SU-DHL-6 (cell line): ENCODE measurements at regions not wholly inside any gene's neighbourhood (a gene's known extent, or its start where the extent isn't known, plus 50 kb on each side); places are given as distances from the start of the nearest gene placed in this dataset.
A peak's percentile ranks its signal among the peaks of the same experiment; 100 is the strongest.

Experiments used
- H2AFZ ChIP-seq: fragments of 200-600 bp; sonication (generic); 2 replicates; pipeline ENCODE4 v1.6.1; 2014; ENCODE audit warnings: low read depth, mild to moderate bottlenecking, moderate library complexity, mixed read lengths, antibody characterized with exemption, low read length; ENCODE audit not compliant: severe bottlenecking
- H3F3A ChIP-seq: fragments of 200-600 bp; shearing (Covaris generic); 2 replicates; pipeline ENCODE4 v1.6.0; 2016; ENCODE audit warnings: antibody characterized with exemption, mild to moderate bottlenecking; ENCODE audit not compliant: insufficient read depth
- H3K27ac ChIP-seq: fragments of 200-600 bp; sonication (generic); 2 replicates; pipeline ENCODE4 v1.5.1; 2016; ENCODE audit warnings: low read depth, mild to moderate bottlenecking, low read length, moderate library complexity, mixed read lengths
- H3K27me3 ChIP-seq: fragments of 200-600 bp; sonication (generic), shearing (Covaris generic); 2 replicates; pipeline ENCODE4 v1.6.0; 2014; ENCODE audit warnings: mild to moderate bottlenecking, low read length
- H3K36me3 ChIP-seq: fragments of 200-600 bp; sonication (generic); 2 replicates; pipeline ENCODE4 v1.6.1; 2014; ENCODE audit warnings: mild to moderate bottlenecking, low read length, mixed read lengths
- H3K4me2 ChIP-seq: fragments of 300-600, 200-600 bp; shearing (Covaris generic), sonication (generic); 2 replicates; pipeline ENCODE4 v1.6.0; 2014; ENCODE audit warnings: low read length, low read depth, mild to moderate bottlenecking; ENCODE audit not compliant: poor library complexity, severe bottlenecking
- H3K4me3 ChIP-seq: fragments of 200-600 bp; sonication (generic); 2 replicates; pipeline ENCODE4 v1.5.1; 2014; ENCODE audit warnings: antibody characterized with exemption, low read length, mild to moderate bottlenecking, mixed read lengths; ENCODE audit not compliant: insufficient read depth, poor library complexity, severe bottlenecking
- H3K79me2 ChIP-seq: fragments of 200-600 bp; sonication (generic); 2 replicates; pipeline ENCODE4 v1.6.1; 2014; ENCODE audit warnings: mild to moderate bottlenecking, low read length, moderate library complexity; ENCODE audit not compliant: insufficient read depth
- H3K9ac ChIP-seq: fragments of 200-600 bp; sonication (generic); 2 replicates; pipeline ENCODE4 v1.7.0; 2014; ENCODE audit warnings: mild to moderate bottlenecking, low read length
- H3K9me2 ChIP-seq: fragments of 200-600 bp; sonication (generic); replicated peaks from 2 replicates; pipeline ENCODE4 v1.6.1; 2014; ENCODE audit warnings: low read length; ENCODE audit not compliant: insufficient read depth
- H3K9me3 ChIP-seq: fragments of 200-600 bp; sonication (generic); 2 replicates; pipeline ENCODE4 v1.6.1; 2014; ENCODE audit warnings: low read length, mixed read lengths; ENCODE audit not compliant: insufficient read depth
- H4K20me1 ChIP-seq: fragments of 200-600 bp; sonication (generic); 2 replicates; pipeline ENCODE4 v1.6.1; 2014; ENCODE audit warnings: low read depth, mild to moderate bottlenecking, antibody characterized with exemption, low read length, moderate library complexity, mixed read lengths
- EZH2phosphoT487 ChIP-seq: fragments of 200-600 bp; sonication (generic), shearing (Covaris generic); conservative IDR thresholded peaks from 2 replicates; pipeline ENCODE4 v1.6.1; 2018; ENCODE audit warnings: mild to moderate bottlenecking, antibody characterized with exemption, low read length, moderate library complexity, mixed read lengths
- TF ChIP-seq, protein P1 (sequence below): fragments of 200-600 bp; sonication (generic); IDR thresholded peaks from one replicate; pipeline ENCODE4 v1.5.1; 2017; ENCODE audit warnings: antibody characterized with exemption, mild to moderate bottlenecking, low read length, moderate library complexity; ENCODE audit not compliant: insufficient read depth, poor library complexity, severe bottlenecking

DNA sequence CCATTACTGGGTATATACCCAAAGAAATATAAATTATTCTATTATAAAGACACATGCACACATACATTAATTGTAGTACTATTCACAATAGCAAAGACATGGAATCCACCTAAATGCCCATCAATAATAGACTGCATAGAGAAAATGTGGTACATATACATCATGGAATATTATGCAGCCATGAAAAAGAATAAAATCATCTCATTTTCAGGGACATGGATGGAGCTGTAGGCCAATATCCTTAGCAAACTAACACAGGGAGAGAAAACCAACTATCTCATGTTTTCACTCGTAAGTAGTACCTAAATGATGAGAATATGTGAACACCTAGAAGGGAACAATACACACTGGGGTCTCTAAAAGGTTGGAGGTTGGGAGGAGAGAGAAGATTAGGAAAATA lies 86.0 kb upstream of the GALNTL6 start:
- Histone ChIP-seq H3K27me3 (no peaks in the 10 kb centered on the region), H3K36me3 (no peaks in the 10 kb centered on the region), H3K9ac (no peak overlapping the region), H3K9me3 (peaks cover 11% of the 10 kb centered on the region; the same call in 1 of the 2 replicates), H3F3A (no peaks in the 10 kb centered on the region), H3K4me2 (no peak overlapping the region), H4K20me1 (no peaks in the 10 kb centered on the region), H3K4me3 (no peak overlapping the region), H3K79me2 (no peaks in the 10 kb centered on the region), H2AFZ (no peak overlapping the region), H3K27ac (no peak overlapping the region), H3K9me2 (no peaks in the 10 kb centered on the region)
- no peak for TF ChIP-seq EZH2phosphoT487
- TF ChIP-seq, protein P1, sequence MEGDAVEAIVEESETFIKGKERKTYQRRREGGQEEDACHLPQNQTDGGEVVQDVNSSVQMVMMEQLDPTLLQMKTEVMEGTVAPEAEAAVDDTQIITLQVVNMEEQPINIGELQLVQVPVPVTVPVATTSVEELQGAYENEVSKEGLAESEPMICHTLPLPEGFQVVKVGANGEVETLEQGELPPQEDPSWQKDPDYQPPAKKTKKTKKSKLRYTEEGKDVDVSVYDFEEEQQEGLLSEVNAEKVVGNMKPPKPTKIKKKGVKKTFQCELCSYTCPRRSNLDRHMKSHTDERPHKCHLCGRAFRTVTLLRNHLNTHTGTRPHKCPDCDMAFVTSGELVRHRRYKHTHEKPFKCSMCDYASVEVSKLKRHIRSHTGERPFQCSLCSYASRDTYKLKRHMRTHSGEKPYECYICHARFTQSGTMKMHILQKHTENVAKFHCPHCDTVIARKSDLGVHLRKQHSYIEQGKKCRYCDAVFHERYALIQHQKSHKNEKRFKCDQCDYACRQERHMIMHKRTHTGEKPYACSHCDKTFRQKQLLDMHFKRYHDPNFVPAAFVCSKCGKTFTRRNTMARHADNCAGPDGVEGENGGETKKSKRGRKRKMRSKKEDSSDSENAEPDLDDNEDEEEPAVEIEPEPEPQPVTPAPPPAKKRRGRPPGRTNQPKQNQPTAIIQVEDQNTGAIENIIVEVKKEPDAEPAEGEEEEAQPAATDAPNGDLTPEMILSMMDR = no peak

- Histone ChIP-seq H3K79me2 (no peaks in the 10 kb centered on the region), H4K20me1 (no peaks in the 10 kb centered on the region), H3K27me3 (no peaks in the 10 kb centered on the region), H3K36me3 (no peaks in the 10 kb centered on the region), H3K27ac (no peak overlapping the region), H3K9ac (no peak overlapping the region), H3K9me2 (no peaks in the 10 kb centered on the region), H3K4me3 (no peak overlapping the region), H3F3A (no peaks in the 10 kb centered on the region), H3K9me3 (peaks cover under 1% of the 10 kb centered on the region; the same call in 1 of the 2 replicates), H3K4me2 (no peak overlapping the region), H2AFZ (no peak overlapping the region)
- TF ChIP-seq, protein P1 = no peak
- no peak for TF ChIP-seq EZH2phosphoT487
These were observed 91.3 kb upstream of the GALNTL6 start for GRCh38 chr4:171721937-171722336.

GRCh38 chr4:171719691-171720090 lies 93.5 kb upstream of the GALNTL6 start:
- Histone ChIP-seq H3F3A (no peaks in the 10 kb centered on the region), H3K9me3 (peaks cover 16% of the 10 kb centered on the region; the same call in 1 of the 2 replicates), H3K4me2 (no peak overlapping the region), H3K9ac (no peak overlapping the region), H3K4me3 (no peak overlapping the region), H3K79me2 (no peaks in the 10 kb centered on the region), H4K20me1 (no peaks in the 10 kb centered on the region), H3K36me3 (no peaks in the 10 kb centered on the region), H3K9me2 (no peaks in the 10 kb centered on the region), H3K27me3 (no peaks in the 10 kb centered on the region), H2AFZ (peak overlapping the region; percentile 34), H3K27ac (no peak overlapping the region)
- TF ChIP-seq, protein P1 = no peak
- no peak for TF ChIP-seq EZH2phosphoT487
